Neuronal stem cell (in vitro differentiated cells): ENCODE measurements at regions not wholly inside any gene's neighbourhood (a gene's known extent, or its start where the extent isn't known, plus 50 kb on each side); places are given as distances from the start of the nearest gene placed in this dataset.
A peak's percentile ranks its signal among the peaks of the same experiment; 100 is the strongest.

Experiments used
- DNase-seq: peaks from one replicate; pipeline ENCODE4 v3.0.0-alpha.2; 2013; ENCODE audit warnings: low spot score
- H2AFZ ChIP-seq: one replicate; pipeline ENCODE4 v1.6.1; 2013; ENCODE audit warnings: mild to moderate bottlenecking, low read length, inconsistent platforms
- H2AK5ac ChIP-seq: 2 replicates; pipeline ENCODE4 v1.6.1; 2013; ENCODE audit warnings: low read depth, mild to moderate bottlenecking, inconsistent platforms, low read length, moderate library complexity, mixed read lengths
- H2BK120ac ChIP-seq: 2 replicates; pipeline ENCODE4 v1.6.1; 2013; ENCODE audit warnings: low read depth, mild to moderate bottlenecking, inconsistent platforms, low read length, moderate library complexity, mixed read lengths
- H2BK12ac ChIP-seq: one replicate; pipeline ENCODE4 v1.6.1; 2013; ENCODE audit warnings: low read length, inconsistent platforms
- H2BK15ac ChIP-seq: 2 replicates; pipeline ENCODE4 v1.6.1; 2013; ENCODE audit warnings: mild to moderate bottlenecking, low read length, inconsistent platforms, mixed read lengths
- H2BK5ac ChIP-seq: one replicate; pipeline ENCODE4 v1.6.1; 2013; ENCODE audit warnings: inconsistent platforms, mild to moderate bottlenecking, low read length, moderate library complexity
- H3K14ac ChIP-seq: one replicate; pipeline ENCODE4 v1.6.1; 2013; ENCODE audit warnings: low read length, inconsistent platforms
- H3K18ac ChIP-seq: 2 replicates; pipeline ENCODE4 v1.6.1; 2013; ENCODE audit warnings: low read length, inconsistent platforms
- H3K23ac ChIP-seq: 2 replicates; pipeline ENCODE4 v1.6.1; 2013; ENCODE audit warnings: low read depth, mild to moderate bottlenecking, mixed read lengths, low read length, inconsistent platforms; ENCODE audit not compliant: poor library complexity
- H3K27ac ChIP-seq: replicated peaks from 3 replicates; pipeline ENCODE4 v1.5.1; 2013; ENCODE audit warnings: low read length, inconsistent platforms
- H3K27me3 ChIP-seq, 3 experiments: 2 replicates each; pipeline ENCODE4 v1.6.1; 2013; ENCODE audit warnings: low read length in 3 of 3, mild to moderate bottlenecking in 2 of 3, inconsistent platforms in 1 of 3, low read depth in 1 of 3, mixed read lengths in 1 of 3, moderate library complexity in 1 of 3; ENCODE audit not compliant: control insufficient read depth in 3 of 3, insufficient read depth in 3 of 3
- H3K36me3 ChIP-seq, 2 donors: replicated peaks in 1 of 2; 2 replicates each; pipeline ENCODE4 v1.6.1; 2013; ENCODE audit warnings: low read length in 2 of 2; ENCODE audit not compliant: control insufficient read depth in 2 of 2, insufficient read depth in 2 of 2
- H3K4ac ChIP-seq: 2 replicates; pipeline ENCODE4 v1.6.1; 2013; ENCODE audit warnings: inconsistent platforms, mild to moderate bottlenecking, low read length, moderate library complexity
- H3K4me1 ChIP-seq, 2 donors: 1 replicate in 1 of 2; 2 replicates in 1 of 2; pipeline ENCODE4 v1.6.1; 2013; ENCODE audit warnings: low read length in 2 of 2, low read depth in 1 of 2; ENCODE audit not compliant: control insufficient read depth in 2 of 2, insufficient read depth in 1 of 2
- H3K4me2 ChIP-seq: one replicate; pipeline ENCODE4 v1.6.1; 2013; ENCODE audit warnings: mild to moderate bottlenecking, low read length, inconsistent platforms; ENCODE audit not compliant: insufficient read depth, poor library complexity, severe bottlenecking
- H3K4me3 ChIP-seq, 2 donors: 2 replicates each; pipeline ENCODE4 v1.5.1; 2013; ENCODE audit warnings: low read length in 2 of 2, mild to moderate bottlenecking in 2 of 2, inconsistent platforms in 1 of 2, moderate library complexity in 1 of 2
- H3K79me1 ChIP-seq: one replicate; pipeline ENCODE4 v1.6.1; 2013; ENCODE audit warnings: low read depth, mild to moderate bottlenecking, inconsistent platforms, low read length, moderate library complexity
- H3K9ac ChIP-seq: one replicate; pipeline ENCODE4 v1.6.1; 2013; ENCODE audit warnings: mild to moderate bottlenecking, low read depth, low read length, inconsistent platforms; ENCODE audit not compliant: poor library complexity
- H3K9me3 ChIP-seq, 2 donors: replicated peaks in 1 of 2; 2 replicates each; pipeline versions ENCODE3 to v1.6.1; 2013; ENCODE audit warnings: low read length in 2 of 2, mild to moderate bottlenecking in 2 of 2, inconsistent platforms in 1 of 2, low read depth in 1 of 2, mixed read lengths in 1 of 2, moderate library complexity in 1 of 2; ENCODE audit not compliant: control insufficient read depth in 2 of 2, insufficient read depth in 1 of 2
- H4K8ac ChIP-seq: one replicate; pipeline ENCODE4 v1.6.1; 2013; ENCODE audit warnings: low read depth, mild to moderate bottlenecking, inconsistent platforms, low read length, moderate library complexity
- H4K91ac ChIP-seq: one replicate; pipeline ENCODE4 v1.6.1; 2013; ENCODE audit warnings: low read length, low read depth, mild to moderate bottlenecking, inconsistent platforms; ENCODE audit not compliant: poor library complexity
- WGBS, 2 donors: extraction: QIAGEN DNeasy Blood & Tissue Kit; methylation state at CpG; one replicate each; pipeline ENCODE4 v1.1.7; 2013; ENCODE audit warnings: missing lambda C conversion rate in 2 of 2, mixed read lengths in 1 of 2; ENCODE audit not compliant: insufficient read length in 2 of 2, insufficient replicate concordance in 1 of 2; ENCODE audit errors: extremely low coverage in 2 of 2; 5-methylcytosine and 5-hydroxymethylcytosine counted together

DNA sequence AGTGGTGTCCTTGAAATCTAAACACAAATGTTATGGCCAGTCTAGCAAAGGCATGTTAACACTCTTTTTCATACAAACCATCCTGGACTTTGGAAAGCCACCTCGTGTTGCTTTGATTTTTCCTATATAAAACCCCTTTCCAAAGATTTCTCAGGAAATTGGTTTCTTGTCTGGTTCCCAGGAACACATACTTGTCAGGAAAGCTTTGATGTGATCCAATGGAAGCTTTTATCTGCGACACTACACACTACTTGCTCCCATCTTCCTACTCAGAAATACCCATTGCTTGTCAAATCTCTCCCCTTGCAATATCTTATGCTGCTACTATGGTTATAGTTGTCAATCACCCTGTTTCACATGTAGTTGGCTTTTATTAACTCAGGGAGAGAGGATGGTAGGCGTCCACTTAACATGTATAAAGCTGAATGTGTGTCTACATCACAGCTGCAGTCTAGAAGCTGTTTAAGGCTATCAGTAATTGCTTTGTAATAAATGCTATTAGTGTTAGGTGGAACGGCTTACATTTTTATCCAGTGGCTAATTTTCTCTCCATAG lies 189.6 kb downstream of the GPAM start:
- Histone ChIP-seq H3K27me3 (peaks cover 0 to 3% (median 0%) of the 10 kb centered on the region in 3 experiments), H3K27ac (no peak overlapping the region), H2BK12ac (no peak overlapping the region), H3K4me1 (peaks cover 1 to 2% of the 10 kb centered on the region in 2 donors), H2BK5ac (no peak overlapping the region), H3K18ac (no peak overlapping the region), H4K8ac (no peak overlapping the region), H2AK5ac (no peak overlapping the region), H2BK120ac (no peak overlapping the region), H3K4me3 (no peak overlapping the region), H3K23ac (no peak overlapping the region), H3K4ac (no peak overlapping the region), H3K79me1 (no peaks in the 10 kb centered on the region), H2BK15ac (no peak overlapping the region), H4K91ac (no peak overlapping the region), H3K36me3 (no peaks in the 10 kb centered on the region), H3K9ac (no peak overlapping the region), H3K14ac (no peak overlapping the region), H3K9me3 (no peaks in the 10 kb centered on the region), H3K4me2 (no peak overlapping the region), H2AFZ (no peak overlapping the region)
- no peak for DNase-seq
- WGBS, 2 donors: no CpG with 5 or more reads among the region's 4 CpGs

DNA sequence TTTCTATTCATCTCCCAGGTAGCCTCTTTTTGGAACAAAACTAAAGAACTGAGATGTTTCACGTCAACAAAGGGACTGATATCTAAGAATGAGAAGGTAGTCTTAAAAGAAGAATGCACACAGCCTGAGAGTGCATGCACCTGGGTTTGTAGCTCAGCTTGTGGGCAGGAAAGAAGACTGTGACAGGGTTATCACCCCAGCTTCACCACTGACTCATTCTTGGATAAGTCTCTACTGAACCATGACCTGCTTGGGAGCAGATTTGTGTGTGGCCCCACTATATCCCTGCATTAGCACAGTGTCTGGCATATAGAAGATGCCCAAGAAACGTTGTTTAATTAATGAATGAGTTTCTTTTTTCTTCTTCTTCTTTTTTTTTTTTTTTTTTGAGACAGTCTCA lies 187.5 kb downstream of the GPAM start:
- H2BK120ac ChIP-seq: no peak overlapping the region
- no peak overlapping the region for H2BK12ac ChIP-seq
- no peak overlapping the region for H3K14ac ChIP-seq
- H3K27ac ChIP-seq: no peak overlapping the region
- no peak overlapping the region for H3K4me3 ChIP-seq
- H3K18ac ChIP-seq: no peak overlapping the region
- no peak overlapping the region for H3K23ac ChIP-seq
- H2BK15ac ChIP-seq: no peak overlapping the region
- no peak overlapping the region for H2BK5ac ChIP-seq
- no peaks in the 10 kb centered on the region for H3K79me1 ChIP-seq
- no peak overlapping the region for H2AK5ac ChIP-seq
- no peak for DNase-seq
- WGBS, 2 donors: no CpG with 5 or more reads among the region's 2 CpGs
- no peak overlapping the region for H3K4ac ChIP-seq
- no peak overlapping the region for H2AFZ ChIP-seq
- H4K91ac ChIP-seq: no peak overlapping the region
- H3K4me1 ChIP-seq: peaks cover 8 to 10% of the 10 kb centered on the region in 2 donors
- no peaks in the 10 kb centered on the region for H3K27me3 ChIP-seq
- H3K9me3 ChIP-seq: peaks cover 0 to 1% of the 10 kb centered on the region in 2 donors
- H3K9ac ChIP-seq: no peak overlapping the region
- no peak overlapping the region for H4K8ac ChIP-seq
- no peaks in the 10 kb centered on the region for H3K36me3 ChIP-seq
- H3K4me2 ChIP-seq: no peak overlapping the region

DNA sequence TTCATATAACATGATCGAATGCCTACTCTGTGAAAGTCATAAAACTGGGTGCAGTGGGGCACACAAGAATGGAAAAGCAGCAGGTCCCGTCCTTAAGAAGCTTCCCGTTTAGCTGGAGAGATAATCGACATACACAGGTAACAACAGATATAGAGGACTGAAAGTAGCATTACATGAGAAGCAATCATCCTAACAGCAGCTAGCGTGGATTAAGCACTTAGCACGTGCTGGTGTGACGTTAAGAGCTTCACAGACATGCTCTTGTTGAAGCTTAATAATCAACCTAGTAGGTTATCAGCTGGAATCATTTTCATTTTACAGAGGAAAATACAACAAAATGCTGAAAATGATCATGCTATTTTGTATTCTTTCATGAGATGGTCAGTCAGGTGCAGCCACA lies 184.8 kb downstream of the GPAM start:
- no peak overlapping the region for H3K18ac ChIP-seq
- H3K27me3 ChIP-seq: no peaks in the 10 kb centered on the region
- H4K8ac ChIP-seq: no peak overlapping the region
- H3K14ac ChIP-seq: no peak overlapping the region
- H3K9ac ChIP-seq: no peak overlapping the region
- no peak overlapping the region for H3K4me3 ChIP-seq
- no peak overlapping the region for H3K4me2 ChIP-seq
- H3K4me1 ChIP-seq: peaks cover 8 to 10% of the 10 kb centered on the region in 2 donors
- DNase-seq: no peak
- no peak overlapping the region for H2AFZ ChIP-seq
- no peaks in the 10 kb centered on the region for H3K36me3 ChIP-seq
- no peak overlapping the region for H3K23ac ChIP-seq
- H3K27ac ChIP-seq: no peak overlapping the region
- no peak overlapping the region for H2BK15ac ChIP-seq
- H2BK12ac ChIP-seq: no peak overlapping the region
- no peak overlapping the region for H2BK120ac ChIP-seq
- no CpG with 5 or more reads among the region's 7 CpGs for WGBS, 2 donors
- no peak overlapping the region for H2AK5ac ChIP-seq
- no peak overlapping the region for H4K91ac ChIP-seq
- no peak overlapping the region for H3K4ac ChIP-seq
- H2BK5ac ChIP-seq: no peak overlapping the region
- no peaks in the 10 kb centered on the region for H3K79me1 ChIP-seq
- H3K9me3 ChIP-seq: peaks cover 0 to 1% of the 10 kb centered on the region in 2 donors

DNA sequence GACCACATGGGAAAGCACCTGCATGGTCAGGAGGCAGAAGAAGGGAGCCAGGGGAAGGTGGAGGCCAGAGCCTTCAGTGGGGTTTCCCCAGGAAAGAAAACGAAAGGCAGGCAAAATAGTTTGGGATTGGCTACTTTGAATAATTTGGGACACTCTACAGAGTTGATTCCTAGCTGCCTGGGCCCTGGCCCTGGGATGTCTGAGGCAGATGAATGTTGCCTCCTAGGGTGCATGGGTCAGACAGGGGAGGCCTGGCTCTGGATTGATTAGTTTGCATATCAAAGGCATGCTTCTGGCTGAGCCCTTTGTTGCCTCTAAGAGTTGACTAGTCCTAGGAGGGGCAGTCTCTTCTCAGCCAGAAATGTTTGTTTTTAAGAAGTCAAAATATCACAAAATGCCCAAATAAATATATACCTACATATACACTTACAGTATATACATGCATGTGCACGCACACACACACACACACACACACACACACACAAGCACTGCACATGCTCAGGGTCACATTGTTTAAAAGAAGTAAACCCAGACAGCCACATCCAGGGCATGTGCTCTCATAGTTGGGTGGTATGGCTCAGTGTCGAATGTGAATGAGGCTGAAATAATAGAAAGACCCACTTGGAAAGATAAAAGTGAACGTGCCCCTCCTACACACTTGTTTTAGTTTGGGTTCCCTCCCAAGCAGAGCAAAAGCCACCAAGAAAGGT lies 184.2 kb downstream of the GPAM start:
- no peak overlapping the region for H4K8ac ChIP-seq
- no peak overlapping the region for H3K18ac ChIP-seq
- H2BK5ac ChIP-seq: no peak overlapping the region
- H2BK120ac ChIP-seq: no peak overlapping the region
- DNase-seq: peak; percentile 38
- no peak overlapping the region for H3K4me2 ChIP-seq
- H3K9ac ChIP-seq: no peak overlapping the region
- H2BK15ac ChIP-seq: no peak overlapping the region
- no CpG with 5 or more reads among the region's 4 CpGs for WGBS, 2 donors
- no peaks in the 10 kb centered on the region for H3K36me3 ChIP-seq
- H3K4me3 ChIP-seq: no peak overlapping the region
- no peak overlapping the region for H3K14ac ChIP-seq
- H2AK5ac ChIP-seq: no peak overlapping the region
- H3K9me3 ChIP-seq: peaks cover 0 to 1% of the 10 kb centered on the region in 2 donors
- no peaks in the 10 kb centered on the region for H3K79me1 ChIP-seq
- H2BK12ac ChIP-seq: no peak overlapping the region
- H2AFZ ChIP-seq: no peak overlapping the region
- no peak overlapping the region for H3K27ac ChIP-seq
- no peak overlapping the region for H3K4ac ChIP-seq
- H3K23ac ChIP-seq: no peak overlapping the region
- H4K91ac ChIP-seq: no peak overlapping the region
- no peaks in the 10 kb centered on the region for H3K27me3 ChIP-seq
- peaks cover 8 to 10% of the 10 kb centered on the region in 2 donors for H3K4me1 ChIP-seq
